ENCODE measurements at regions not wholly inside any gene's neighbourhood (a gene's known extent, or its start where the extent isn't known, plus 50 kb on each side); places are given as distances from the start of the nearest gene placed in this dataset.

- H3K36me3 ChIP-seq (ENCODE audit: control insufficient read depth, insufficient read depth, low read length), result no peaks in the 10 kb centered on the region
- no peak overlapping the region for H3K9ac ChIP-seq (ENCODE audit: low read depth, low read length)
- no peaks in the 10 kb centered on the region for H3K4me1 ChIP-seq (ENCODE audit: control insufficient read depth, insufficient read depth, low read length)
- H3K4me3 ChIP-seq (ENCODE audit: low read depth, low read length), result no peak overlapping the region
- no peaks in the 10 kb centered on the region for H3K27me3 ChIP-seq (ENCODE audit: control insufficient read depth, insufficient read depth, low read length)
- H3K27ac ChIP-seq (ENCODE audit: low read depth, low read length), result no peak overlapping the region
- no peaks in the 10 kb centered on the region for H3K9me3 ChIP-seq (ENCODE audit: control insufficient read depth, insufficient read depth, low read length)
Observed at GRCh38 chr12:30000401-30000800, 216.7 kb upstream of the TMTC1 start.

DNA sequence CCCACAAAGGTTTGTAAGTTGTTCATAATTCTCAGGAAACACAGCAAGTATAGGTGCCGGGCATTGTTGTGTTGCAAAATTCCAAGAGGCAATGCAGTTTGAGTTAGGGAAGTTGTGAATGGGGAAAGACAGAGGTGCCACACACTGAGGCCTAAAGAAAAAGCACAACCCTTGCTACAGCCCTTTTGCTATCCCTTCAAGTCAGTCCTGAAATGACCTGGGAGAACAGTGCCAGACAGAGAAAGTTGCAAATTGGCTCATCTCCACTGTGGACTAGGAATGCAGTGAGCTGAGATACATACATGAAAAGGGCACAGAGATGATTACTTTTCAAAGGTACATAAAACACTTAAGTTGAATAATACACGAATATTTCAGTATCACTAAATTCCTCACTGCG is 213.3 kb upstream of the TMTC1 start:
- no peaks in the 10 kb centered on the region for H3K9me3 ChIP-seq (ENCODE audit: control insufficient read depth, insufficient read depth, low read length)
- no peak overlapping the region for H3K4me3 ChIP-seq (ENCODE audit: low read depth, low read length)
- H3K27ac ChIP-seq (ENCODE audit: low read depth, low read length), result no peak overlapping the region
- no peak overlapping the region for H3K9ac ChIP-seq (ENCODE audit: low read depth, low read length)
- H3K4me1 ChIP-seq (ENCODE audit: control insufficient read depth, insufficient read depth, low read length), result no peaks in the 10 kb centered on the region
- H3K36me3 ChIP-seq (ENCODE audit: control insufficient read depth, insufficient read depth, low read length), result no peaks in the 10 kb centered on the region
- no peaks in the 10 kb centered on the region for H3K27me3 ChIP-seq (ENCODE audit: control insufficient read depth, insufficient read depth, low read length)

DNA sequence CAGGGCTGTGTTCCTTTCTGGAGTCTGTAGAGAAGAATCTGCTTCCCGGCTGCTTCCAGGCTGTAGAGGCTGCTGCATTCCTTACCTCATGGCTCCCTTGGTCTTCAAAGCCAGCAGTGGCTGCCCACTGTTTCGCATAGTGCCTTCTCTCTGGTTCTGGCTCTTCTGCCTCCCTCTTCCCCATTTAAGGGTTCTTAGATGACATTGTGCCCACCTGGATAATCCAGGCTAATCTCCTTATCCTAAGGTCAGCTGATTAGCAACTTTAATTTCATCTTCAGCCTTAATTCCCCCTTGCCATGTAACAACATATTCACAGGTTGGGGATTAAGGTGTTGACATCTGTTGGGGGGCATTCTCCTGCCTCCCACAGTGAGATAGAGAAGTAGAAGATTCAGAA is 208.6 kb upstream of the TMTC1 start:
- Histone ChIP-seq H3K36me3 (ENCODE audit: control insufficient read depth, insufficient read depth, low read length) (no peaks in the 10 kb centered on the region), H3K9ac (ENCODE audit: low read depth, low read length) (no peak overlapping the region), H3K4me1 (ENCODE audit: control insufficient read depth, insufficient read depth, low read length) (no peaks in the 10 kb centered on the region), H3K9me3 (ENCODE audit: control insufficient read depth, insufficient read depth, low read length) (no peaks in the 10 kb centered on the region), H3K27me3 (ENCODE audit: control insufficient read depth, insufficient read depth, low read length) (no peaks in the 10 kb centered on the region), H3K27ac (ENCODE audit: low read depth, low read length) (no peak overlapping the region), H3K4me3 (ENCODE audit: low read depth, low read length) (no peak overlapping the region)

DNA sequence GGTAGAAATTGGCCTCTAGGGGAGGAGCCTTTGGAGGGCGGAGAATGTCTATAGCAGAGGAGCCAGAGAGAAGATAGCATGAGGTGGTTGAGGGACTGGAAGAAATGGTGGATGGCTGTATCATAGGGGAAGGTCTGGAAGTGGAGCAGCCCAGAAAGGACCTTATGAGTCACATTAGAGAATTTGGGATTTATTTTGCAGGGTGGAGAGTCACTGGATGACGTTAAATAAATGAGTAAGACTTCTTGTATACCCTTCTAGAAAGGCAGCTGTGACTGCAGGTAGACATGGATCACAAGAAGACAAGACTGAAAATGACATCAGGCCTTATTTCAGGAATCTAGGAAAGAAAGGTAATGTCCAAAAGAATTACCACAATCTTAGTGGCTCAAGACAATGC is 208.2 kb upstream of the TMTC1 start:
- Histone ChIP-seq H3K27ac (ENCODE audit: low read depth, low read length) (no peak overlapping the region), H3K36me3 (ENCODE audit: control insufficient read depth, insufficient read depth, low read length) (no peaks in the 10 kb centered on the region), H3K4me1 (ENCODE audit: control insufficient read depth, insufficient read depth, low read length) (no peaks in the 10 kb centered on the region), H3K27me3 (ENCODE audit: control insufficient read depth, insufficient read depth, low read length) (no peaks in the 10 kb centered on the region), H3K9me3 (ENCODE audit: control insufficient read depth, insufficient read depth, low read length) (no peaks in the 10 kb centered on the region), H3K9ac (ENCODE audit: low read depth, low read length) (no peak overlapping the region), H3K4me3 (ENCODE audit: low read depth, low read length) (no peak overlapping the region)

GRCh38 chr12:29990971-29991370 is 207.2 kb upstream of the TMTC1 start:
- no peak overlapping the region for H3K9ac ChIP-seq (ENCODE audit: low read depth, low read length)
- H3K9me3 ChIP-seq (ENCODE audit: control insufficient read depth, insufficient read depth, low read length), result no peaks in the 10 kb centered on the region
- H3K36me3 ChIP-seq (ENCODE audit: control insufficient read depth, insufficient read depth, low read length), result no peaks in the 10 kb centered on the region
- no peaks in the 10 kb centered on the region for H3K4me1 ChIP-seq (ENCODE audit: control insufficient read depth, insufficient read depth, low read length)
- no peak overlapping the region for H3K4me3 ChIP-seq (ENCODE audit: low read depth, low read length)
- H3K27ac ChIP-seq (ENCODE audit: low read depth, low read length), result no peak overlapping the region
- no peaks in the 10 kb centered on the region for H3K27me3 ChIP-seq (ENCODE audit: control insufficient read depth, insufficient read depth, low read length)

GRCh38 chr12:29983851-29984250 is 200.1 kb upstream of the TMTC1 start:
- Histone ChIP-seq H3K9me3 (ENCODE audit: control insufficient read depth, insufficient read depth, low read length) (no peaks in the 10 kb centered on the region), H3K27ac (ENCODE audit: low read depth, low read length) (no peak overlapping the region), H3K4me1 (ENCODE audit: control insufficient read depth, insufficient read depth, low read length) (no peaks in the 10 kb centered on the region), H3K36me3 (ENCODE audit: control insufficient read depth, insufficient read depth, low read length) (no peaks in the 10 kb centered on the region), H3K27me3 (ENCODE audit: control insufficient read depth, insufficient read depth, low read length) (no peaks in the 10 kb centered on the region), H3K4me3 (ENCODE audit: low read depth, low read length) (no peak overlapping the region), H3K9ac (ENCODE audit: low read depth, low read length) (no peak overlapping the region)

- H3K9ac ChIP-seq (ENCODE audit: low read depth, low read length), result no peak overlapping the region
- no peaks in the 10 kb centered on the region for H3K9me3 ChIP-seq (ENCODE audit: control insufficient read depth, insufficient read depth, low read length)
- no peaks in the 10 kb centered on the region for H3K36me3 ChIP-seq (ENCODE audit: control insufficient read depth, insufficient read depth, low read length)
- no peaks in the 10 kb centered on the region for H3K27me3 ChIP-seq (ENCODE audit: control insufficient read depth, insufficient read depth, low read length)
- no peak overlapping the region for H3K27ac ChIP-seq (ENCODE audit: low read depth, low read length)
- H3K4me1 ChIP-seq (ENCODE audit: control insufficient read depth, insufficient read depth, low read length), result no peaks in the 10 kb centered on the region
- H3K4me3 ChIP-seq (ENCODE audit: low read depth, low read length), result no peak overlapping the region
Observed at GRCh38 chr12:29980304-29980703, 196.6 kb upstream of the TMTC1 start.

DNA sequence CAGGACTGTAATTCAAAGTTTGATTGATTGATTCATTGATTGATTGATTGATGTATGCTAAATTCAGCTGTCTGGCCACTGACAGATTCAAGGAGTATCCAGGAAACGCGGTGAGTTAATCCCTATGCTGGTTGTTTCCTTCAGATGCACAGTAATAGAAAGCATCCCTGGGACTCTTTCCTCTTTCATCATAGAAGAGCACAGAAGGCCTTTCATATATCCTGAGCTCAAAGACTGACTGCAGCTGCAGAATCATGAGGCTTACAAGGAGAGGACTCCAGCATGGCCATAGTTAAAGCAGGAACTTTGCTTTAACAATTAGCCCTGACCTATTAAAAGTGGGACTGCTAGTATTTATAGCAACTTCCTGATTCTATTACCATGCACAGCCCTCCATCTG is 187.7 kb upstream of the TMTC1 start:
- H3K4me3 ChIP-seq (ENCODE audit: low read depth, low read length), result no peak overlapping the region
- peaks cover 4% of the 10 kb centered on the region; the same call in 1 of the 2 replicates for H3K4me1 ChIP-seq (ENCODE audit: control insufficient read depth, insufficient read depth, low read length)
- H3K27ac ChIP-seq (ENCODE audit: low read depth, low read length), result no peak overlapping the region
- H3K27me3 ChIP-seq (ENCODE audit: control insufficient read depth, insufficient read depth, low read length), result no peaks in the 10 kb centered on the region
- no peak overlapping the region for H3K9ac ChIP-seq (ENCODE audit: low read depth, low read length)
- H3K9me3 ChIP-seq (ENCODE audit: control insufficient read depth, insufficient read depth, low read length), result no peaks in the 10 kb centered on the region
- no peaks in the 10 kb centered on the region for H3K36me3 ChIP-seq (ENCODE audit: control insufficient read depth, insufficient read depth, low read length)

DNA sequence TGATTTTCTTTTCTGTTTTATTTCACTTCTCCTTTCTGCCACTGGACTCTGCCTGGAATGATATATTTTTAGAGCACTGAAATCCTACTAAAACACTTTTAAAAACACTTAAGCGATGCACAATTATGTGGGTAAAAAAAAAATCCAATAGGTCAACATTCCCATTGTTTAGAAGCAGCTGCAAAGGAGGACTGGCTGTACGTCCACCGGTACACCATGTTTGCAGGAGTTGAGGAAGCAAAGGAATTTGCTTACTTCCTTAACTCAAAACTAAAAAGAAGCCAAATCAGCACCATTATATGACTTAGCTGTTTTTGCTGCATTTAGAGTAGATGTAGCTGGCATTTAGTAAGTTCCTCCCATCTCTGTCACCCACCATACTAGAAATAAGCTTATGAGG is 186.8 kb upstream of the TMTC1 start:
- no peak overlapping the region for H3K4me3 ChIP-seq (ENCODE audit: low read depth, low read length)

DNA sequence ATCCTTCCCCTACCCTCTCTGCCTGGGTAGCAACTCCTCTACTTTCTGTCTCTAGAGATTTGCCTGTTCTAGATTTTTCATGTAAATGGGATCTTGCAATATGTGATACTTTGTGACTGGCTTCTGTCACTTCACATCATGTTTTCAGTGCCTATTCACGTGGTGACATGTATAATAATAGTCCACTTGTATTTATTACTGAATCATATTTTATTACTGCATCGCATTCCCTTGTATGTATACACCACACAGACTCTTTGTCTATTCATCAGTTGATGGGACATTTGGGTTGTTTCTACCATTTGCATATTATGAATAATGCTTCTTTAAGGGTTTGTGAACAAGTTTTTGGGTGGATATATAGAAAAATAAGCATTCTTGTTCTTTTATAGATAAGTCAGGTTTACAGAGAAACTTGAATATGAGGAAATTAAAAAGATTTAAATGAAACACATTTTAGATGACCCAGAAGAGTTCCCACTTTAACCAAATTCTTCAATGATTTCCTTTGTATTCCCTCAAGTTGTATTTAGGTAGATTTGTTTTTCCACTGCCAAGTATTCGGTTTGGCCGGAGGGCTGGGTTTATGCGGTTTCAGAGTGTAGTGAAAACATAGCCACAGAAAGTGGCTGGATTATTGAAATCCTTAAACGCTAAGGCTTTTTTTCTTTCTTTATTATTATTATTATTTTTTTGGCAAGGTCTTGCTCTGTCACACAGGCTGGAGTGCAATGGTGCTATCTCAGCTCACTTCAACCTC is 178.7 kb upstream of the TMTC1 start:
- no peaks in the 10 kb centered on the region for H3K9me3 ChIP-seq (ENCODE audit: control insufficient read depth, insufficient read depth, low read length)
- H3K9ac ChIP-seq (ENCODE audit: low read depth, low read length), result no peak overlapping the region

More for the DNA sequence above, 186.8 kb upstream of the TMTC1 start:
- H3K4me1 ChIP-seq (ENCODE audit: control insufficient read depth, insufficient read depth, low read length), result peaks cover 4% of the 10 kb centered on the region; the same call in 1 of the 2 replicates
- H3K27ac ChIP-seq (ENCODE audit: low read depth, low read length), result no peak overlapping the region
- no peaks in the 10 kb centered on the region for H3K27me3 ChIP-seq (ENCODE audit: control insufficient read depth, insufficient read depth, low read length)
- H3K9ac ChIP-seq (ENCODE audit: low read depth, low read length), result no peak overlapping the region
- no peaks in the 10 kb centered on the region for H3K9me3 ChIP-seq (ENCODE audit: control insufficient read depth, insufficient read depth, low read length)
- no peaks in the 10 kb centered on the region for H3K36me3 ChIP-seq (ENCODE audit: control insufficient read depth, insufficient read depth, low read length)

DNA sequence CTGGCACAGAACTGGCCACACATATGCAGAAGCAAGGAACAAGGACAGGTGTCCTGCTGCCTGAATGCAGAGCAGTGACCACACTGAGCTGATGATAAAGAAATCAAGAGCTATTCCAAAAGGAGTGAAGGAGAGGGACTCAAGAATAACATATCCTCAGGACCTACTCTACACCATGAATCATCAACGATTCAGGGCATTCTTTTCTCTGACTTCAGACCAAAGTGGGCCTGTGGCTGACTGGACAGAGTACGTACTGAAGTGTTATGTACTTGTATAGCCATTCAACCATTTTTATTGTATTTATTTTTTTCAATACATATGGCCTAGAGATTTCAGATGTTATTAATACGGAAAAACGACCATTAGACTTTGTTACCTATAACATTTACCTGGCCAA is 177.5 kb upstream of the TMTC1 start:
- H3K9ac ChIP-seq (ENCODE audit: low read depth, low read length), result no peak overlapping the region
- no peaks in the 10 kb centered on the region for H3K36me3 ChIP-seq (ENCODE audit: control insufficient read depth, insufficient read depth, low read length)
- H3K27ac ChIP-seq (ENCODE audit: low read depth, low read length), result no peak overlapping the region
- H3K9me3 ChIP-seq (ENCODE audit: control insufficient read depth, insufficient read depth, low read length), result no peaks in the 10 kb centered on the region
- H3K27me3 ChIP-seq (ENCODE audit: control insufficient read depth, insufficient read depth, low read length), result no peaks in the 10 kb centered on the region
- H3K4me1 ChIP-seq (ENCODE audit: control insufficient read depth, insufficient read depth, low read length), result no peaks in the 10 kb centered on the region
- H3K4me3 ChIP-seq (ENCODE audit: low read depth, low read length), result no peak overlapping the region

More for the DNA sequence above, 178.7 kb upstream of the TMTC1 start:
- H3K4me3 ChIP-seq (ENCODE audit: low read depth, low read length), result no peak overlapping the region
- no peaks in the 10 kb centered on the region for H3K4me1 ChIP-seq (ENCODE audit: control insufficient read depth, insufficient read depth, low read length)
- H3K36me3 ChIP-seq (ENCODE audit: control insufficient read depth, insufficient read depth, low read length), result no peaks in the 10 kb centered on the region
- no peaks in the 10 kb centered on the region for H3K27me3 ChIP-seq (ENCODE audit: control insufficient read depth, insufficient read depth, low read length)
- H3K27ac ChIP-seq (ENCODE audit: low read depth, low read length), result no peak overlapping the region

All from HUES48 (cell line).